C4-2B (cell line): ENCODE measurements at regions not wholly inside any gene's neighbourhood (a gene's known extent, or its start where the extent isn't known, plus 50 kb on each side); places are given as distances from the start of the nearest gene placed in this dataset.

Experiments used
- H3K27ac ChIP-seq: fragments of 450-650 bp; 2 replicates; pipeline ENCODE4 v1.5.1; 2017
- CTCF ChIP-seq: fragments of 450-650 bp; conservative IDR thresholded peaks from 2 replicates; pipeline ENCODE4 v1.5.1; 2017; ENCODE audit warnings: mild to moderate bottlenecking
- ZFX ChIP-seq: fragments of 450-650 bp; IDR thresholded peaks from 2 replicates; pipeline ENCODE4 v1.6.1; 2017

- TF ChIP-seq CTCF, result no peak
- no peak for TF ChIP-seq ZFX
- H3K27ac ChIP-seq, result no peak overlapping the region
These were observed 255.8 kb upstream of the AVPR1A start for GRCh38 chr12:63406781-63407180.

- no peak for TF ChIP-seq ZFX
- TF ChIP-seq CTCF, result no peak
- no peak overlapping the region for H3K27ac ChIP-seq
These were observed 253.6 kb upstream of the AVPR1A start for GRCh38 chr12:63404611-63405010.

GRCh38 chr12:63403256-63403655 is 252.3 kb upstream of the AVPR1A start:
- no peak overlapping the region for H3K27ac ChIP-seq
- TF ChIP-seq ZFX (no peak), CTCF (no peak)

GRCh38 chr12:63400718-63401117 is 249.7 kb upstream of the AVPR1A start:
- TF ChIP-seq CTCF (no peak), ZFX (no peak)
- no peak overlapping the region; the same call in 1 of the 2 replicates for H3K27ac ChIP-seq

GRCh38 chr12:63400318-63400717 is 249.3 kb upstream of the AVPR1A start:
- no peak for TF ChIP-seq ZFX
- TF ChIP-seq CTCF, result no peak

GRCh38 chr12:63397807-63398206 is 246.8 kb upstream of the AVPR1A start:
- no peak overlapping the region for H3K27ac ChIP-seq
- TF ChIP-seq ZFX, result no peak
- no peak for TF ChIP-seq CTCF

More at GRCh38 chr12:63400318-63400717, 249.3 kb upstream of the AVPR1A start:
- H3K27ac ChIP-seq, result no peak overlapping the region; the same call in 1 of the 2 replicates

GRCh38 chr12:63396135-63396534 is 245.1 kb upstream of the AVPR1A start:
- TF ChIP-seq ZFX (no peak), CTCF (no peak)
- no peak overlapping the region for H3K27ac ChIP-seq
